DMS114 treated with DMSO at 0.1 percent for 48 hours (cell line): ENCODE measurements at regions not wholly inside any gene's neighbourhood (a gene's known extent, or its start where the extent isn't known, plus 50 kb on each side); places are given as distances from the start of the nearest gene placed in this dataset.
"Not testable (repeated sequence)": the region's sequence is repeated elsewhere in the genome, so short reads cannot be mapped to it uniquely, and the experiment has no call there.

ENCODE experiments used
- DNase-seq: peaks from one replicate; lab custom pipeline; 2025; ENCODE audit not compliant: unreplicated experiment; lab: John Stamatoyannopoulos, UW

DNA sequence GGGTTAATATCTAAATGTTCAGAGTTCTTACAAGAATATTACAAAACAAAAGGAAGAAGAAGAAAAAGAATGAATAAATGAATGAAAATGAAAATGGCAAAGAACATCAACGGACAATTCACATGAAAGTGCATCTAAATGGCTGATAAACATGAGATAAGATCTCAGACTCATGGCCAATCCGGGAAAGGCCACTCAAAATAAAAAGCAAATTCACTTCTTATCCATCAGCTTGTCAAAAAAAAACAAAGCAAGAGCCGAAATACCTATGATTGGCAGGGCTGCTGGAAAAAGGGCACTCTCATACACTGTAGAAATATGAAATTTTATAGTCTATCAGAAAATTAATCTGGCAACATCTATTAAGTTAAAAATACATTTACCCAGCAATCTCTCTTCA, 103.6 kb upstream of the EDEM3 start:
- DNase-seq = no peak

DNA sequence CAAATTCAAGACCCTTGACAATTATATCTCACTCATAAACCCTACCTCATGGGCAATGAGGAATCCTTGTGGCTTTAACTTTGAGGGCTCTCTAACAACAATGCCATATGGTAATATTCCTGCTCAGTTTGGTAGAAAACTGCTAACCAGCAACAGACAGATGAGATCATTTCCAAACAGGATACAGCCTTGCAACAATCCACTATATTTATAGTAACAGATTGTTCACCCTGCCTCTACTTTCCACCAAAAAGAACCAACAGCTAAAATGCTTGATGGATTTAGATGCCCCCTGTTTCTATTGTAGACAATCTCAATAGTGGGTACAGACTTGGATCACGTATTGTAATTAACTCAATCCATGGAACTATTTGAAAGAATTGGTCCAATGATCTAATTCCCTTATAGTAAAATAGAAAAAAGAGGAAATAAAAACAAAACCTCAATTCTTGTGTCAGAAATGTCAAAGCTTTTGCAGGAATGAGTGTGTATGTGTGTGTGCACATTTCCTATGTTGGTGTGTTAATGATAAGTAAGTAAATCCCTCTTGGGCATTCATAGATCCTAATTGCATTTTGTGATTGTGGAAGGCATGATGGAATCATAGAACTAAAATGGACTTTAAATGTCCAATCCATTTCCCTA, 100.0 kb upstream of the EDEM3 start:
- no peak for DNase-seq

DNA sequence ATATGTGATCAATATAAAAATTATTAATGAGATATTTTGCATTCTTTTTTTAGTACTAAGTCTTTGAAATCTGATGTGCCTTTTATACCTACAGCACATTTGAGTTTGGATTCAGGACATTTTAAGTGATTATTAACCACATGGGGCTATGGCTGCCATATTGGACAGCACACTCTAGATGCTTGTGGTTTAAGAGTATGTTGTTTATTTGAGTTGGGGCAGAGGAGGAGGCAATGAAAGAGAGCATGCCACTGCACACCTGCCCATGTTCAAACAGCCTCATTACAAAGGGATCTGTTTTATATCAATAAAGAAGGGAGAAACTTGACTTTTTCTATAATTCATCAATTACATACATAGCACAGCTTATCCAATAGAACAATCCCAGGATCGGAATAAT, 99.4 kb upstream of the EDEM3 start:
- DNase-seq = no peak

DNA sequence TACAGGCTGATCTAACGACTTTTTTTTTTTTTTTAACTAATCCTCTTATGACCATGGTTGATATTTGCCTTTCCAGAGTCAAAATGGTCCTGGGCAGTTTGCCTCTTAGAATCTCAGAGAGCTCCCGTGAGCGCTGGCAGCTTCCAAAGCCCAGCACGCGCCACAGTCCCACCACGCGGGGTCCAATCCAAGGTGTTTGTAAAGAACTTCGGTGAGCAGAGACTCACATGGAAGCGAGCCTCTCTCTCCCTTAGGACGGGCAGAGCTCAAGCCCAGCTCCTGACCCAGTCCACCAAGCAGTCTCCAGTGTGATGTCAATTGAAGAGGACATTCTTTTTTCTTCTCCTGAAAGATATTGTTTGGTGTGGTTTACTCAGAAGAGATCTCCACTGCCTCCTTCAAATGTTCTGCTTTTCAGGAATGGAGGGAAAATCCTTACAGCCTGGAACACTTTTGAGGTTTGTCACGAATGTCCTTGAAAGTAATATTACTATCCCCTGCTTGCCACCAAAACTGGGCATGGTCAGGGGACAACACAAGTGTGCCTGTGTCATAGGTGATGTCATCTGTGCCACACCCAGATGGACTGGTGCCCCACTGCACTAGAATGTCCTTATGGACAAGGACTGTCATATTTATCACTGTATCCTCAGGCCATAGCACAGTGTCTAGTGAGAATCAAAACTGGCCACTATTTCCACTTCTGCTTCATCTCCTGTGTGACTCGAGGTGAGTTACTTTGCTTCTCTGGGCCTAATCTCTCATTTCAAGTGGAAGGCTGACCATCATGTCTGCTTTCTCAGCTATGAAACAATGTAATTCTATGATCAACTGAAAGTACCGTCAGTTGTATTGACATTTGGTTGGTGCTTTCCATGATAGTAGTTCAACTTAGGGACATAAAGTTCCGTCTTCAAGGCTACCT, 97.4 kb upstream of the EDEM3 start:
- DNase-seq = no peak

DNA sequence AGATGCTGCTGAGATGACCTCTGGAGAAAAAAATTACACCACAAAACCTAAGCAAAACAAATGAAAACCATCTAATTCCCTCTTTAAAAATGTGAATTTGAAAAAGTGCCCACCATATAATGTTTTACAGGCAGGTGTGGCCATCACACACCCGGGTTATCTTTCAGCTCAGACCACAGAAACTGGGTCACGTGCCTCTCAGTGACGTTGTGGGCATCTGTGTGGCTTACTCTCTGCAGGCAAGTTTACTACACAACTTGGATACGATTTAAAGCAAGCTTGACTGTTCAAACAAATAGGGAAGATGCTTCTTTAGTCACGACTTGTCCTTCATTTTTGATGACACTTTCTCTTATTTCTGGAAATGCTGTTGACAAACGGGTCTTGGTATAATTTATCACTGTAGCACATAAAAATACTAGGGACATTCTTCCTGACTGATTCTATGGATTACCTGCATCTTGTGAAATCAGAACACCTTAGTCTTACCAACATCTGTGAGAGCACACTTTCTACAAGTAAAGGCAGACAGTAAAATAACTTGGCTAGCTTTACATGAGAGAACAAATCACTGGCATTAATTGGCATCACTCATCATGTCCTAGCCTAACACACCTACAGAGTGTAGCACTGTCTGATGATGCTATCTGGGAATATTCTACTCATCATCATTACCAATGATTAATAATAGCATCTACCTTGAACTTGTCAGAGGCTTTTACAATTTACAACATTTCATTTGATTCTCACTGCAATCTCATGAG, 89.3 kb upstream of the EDEM3 start:
- no peak for DNase-seq

DNA sequence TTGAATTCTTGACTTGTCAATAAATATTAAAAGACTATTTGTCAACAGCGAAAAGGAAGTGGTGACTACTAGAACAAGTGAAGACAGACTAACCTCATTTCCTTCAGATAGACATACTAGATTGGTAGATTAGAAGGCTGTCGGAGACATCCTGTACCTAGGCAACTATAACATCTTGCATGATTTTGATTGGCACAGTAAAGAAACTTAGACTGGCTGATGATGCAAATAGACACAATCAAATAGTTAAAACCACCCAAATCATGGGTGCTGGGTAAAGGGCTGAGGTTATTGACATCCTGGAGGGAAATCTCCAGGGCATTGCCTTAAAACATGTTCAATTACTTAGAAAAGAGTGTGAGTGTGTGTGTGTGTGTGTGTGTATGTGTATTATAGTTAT, 85.9 kb upstream of the EDEM3 start:
- no peak for DNase-seq

DNA sequence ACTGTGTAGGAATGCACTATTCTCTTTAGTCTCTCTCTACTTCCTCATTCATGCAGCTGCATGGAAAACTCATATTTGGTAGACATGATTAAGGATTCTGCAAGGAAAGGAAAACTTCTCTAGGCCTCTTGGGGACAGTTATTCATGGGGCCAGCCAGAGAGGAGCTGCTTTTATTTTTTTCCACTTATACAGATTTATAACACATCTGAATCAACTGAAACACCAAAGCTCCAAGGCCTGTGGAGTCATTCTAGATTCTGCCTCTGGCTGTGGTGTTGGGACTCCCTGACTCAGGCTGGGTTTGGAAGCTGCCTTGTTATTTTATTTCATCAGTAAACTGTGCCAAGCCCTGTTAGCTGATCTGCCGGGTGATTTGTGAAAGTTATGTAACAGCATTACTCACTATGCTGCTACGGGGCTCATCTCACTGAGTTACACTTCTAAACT, 83.9 kb upstream of the EDEM3 start:
- DNase-seq = no peak

DNA sequence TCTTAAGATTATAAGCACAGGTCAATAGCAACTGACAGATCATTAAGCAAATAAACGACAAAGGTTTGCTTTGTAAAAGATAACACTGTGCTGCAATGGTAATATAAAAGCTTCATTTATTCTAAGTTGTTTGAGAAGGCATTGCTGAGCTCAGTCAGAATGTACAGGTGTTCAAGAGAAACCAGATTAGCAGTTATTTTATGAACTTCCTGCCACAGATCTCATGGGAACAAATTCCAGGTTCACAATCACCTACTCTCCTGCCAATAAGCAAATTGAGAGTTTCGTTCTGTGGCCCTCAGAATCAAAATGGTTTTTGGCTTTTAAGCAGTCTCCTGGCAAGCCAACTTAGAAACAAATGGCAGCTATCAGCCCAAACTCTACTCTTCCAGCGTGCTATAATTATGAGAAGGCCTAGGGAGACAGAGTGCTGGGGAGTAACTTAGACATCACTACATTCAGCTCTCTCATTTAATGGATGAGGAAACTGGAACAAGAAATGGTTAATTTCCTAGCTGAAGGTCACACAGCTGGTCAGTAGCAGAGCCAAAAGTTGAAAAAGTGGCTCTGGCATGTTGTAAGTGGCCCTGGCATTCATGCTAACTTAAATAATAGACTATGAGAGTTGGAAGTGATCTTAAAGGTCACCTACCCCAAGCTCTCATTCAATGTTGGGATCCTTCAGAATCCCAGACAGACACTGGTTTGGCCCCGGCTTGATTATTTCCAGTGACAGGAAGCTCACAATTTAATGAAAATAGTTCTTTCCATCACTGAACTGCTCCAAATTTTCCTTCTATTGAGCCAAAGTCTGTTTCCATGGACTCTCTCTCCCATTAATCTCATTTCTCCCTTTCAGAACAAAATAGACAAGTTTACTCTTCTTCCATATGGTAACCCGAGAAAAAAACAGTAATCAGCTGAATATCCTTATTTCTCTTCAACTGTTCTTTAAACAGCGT, 82.6 kb upstream of the EDEM3 start:
- no peak for DNase-seq

DNA sequence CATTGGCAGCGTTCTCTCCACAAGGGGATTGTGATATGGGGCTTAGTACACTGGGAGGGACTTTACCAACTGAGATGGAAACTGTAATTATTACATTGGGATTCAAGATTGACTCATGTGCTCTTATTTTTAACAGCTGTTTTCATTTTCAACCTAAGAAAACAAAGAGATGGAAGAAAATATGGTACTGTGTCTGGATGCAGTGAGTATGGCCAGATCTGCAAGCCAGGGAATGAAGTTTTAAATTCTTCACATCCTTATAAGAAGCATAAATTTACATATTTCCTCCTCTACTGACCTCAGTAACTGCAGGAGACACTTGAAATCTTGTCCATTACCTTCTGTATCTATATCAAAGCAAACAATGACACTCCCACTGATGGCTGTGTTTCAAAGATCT, 81.5 kb upstream of the EDEM3 start:
- no peak for DNase-seq

DNA sequence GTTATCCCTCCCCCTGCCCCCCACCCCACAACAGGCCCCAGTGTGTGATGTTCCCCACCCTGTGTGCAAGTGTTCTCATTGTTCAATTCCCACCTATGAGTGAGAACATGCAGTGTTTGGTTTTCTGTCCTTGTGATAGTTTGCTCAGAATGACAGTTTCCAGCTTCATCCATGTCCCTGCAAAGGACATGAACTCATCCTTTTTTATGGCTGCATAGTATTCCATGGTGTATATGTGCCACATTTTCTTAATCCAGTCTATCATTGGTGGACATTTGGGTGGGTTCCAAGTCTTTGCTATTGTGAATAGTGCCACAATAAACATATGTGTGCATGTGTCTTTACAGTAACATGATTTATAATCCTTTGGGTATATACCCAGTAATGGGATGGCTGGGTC, 79.3 kb upstream of the EDEM3 start:
- not testable (repeated sequence) for DNase-seq

DNA sequence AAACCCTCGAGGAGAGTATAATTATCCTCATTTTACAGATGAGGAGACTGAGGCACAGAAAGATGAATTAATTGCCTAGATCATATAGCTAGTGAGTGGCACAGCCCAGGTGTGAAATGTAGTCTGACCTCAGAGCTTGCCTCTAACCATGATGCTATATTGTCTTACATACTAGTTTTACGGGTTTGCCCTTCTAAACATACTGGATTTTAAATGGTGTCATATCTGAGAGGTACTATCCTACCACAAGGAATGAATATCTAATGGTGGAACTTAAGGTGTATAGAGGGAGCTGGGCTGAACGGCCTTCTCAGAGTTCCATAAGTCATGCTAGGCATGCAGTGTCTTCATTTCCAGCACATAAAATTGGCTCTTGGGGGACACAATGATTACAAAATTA, 77.9 kb upstream of the EDEM3 start:
- no peak for DNase-seq

DNA sequence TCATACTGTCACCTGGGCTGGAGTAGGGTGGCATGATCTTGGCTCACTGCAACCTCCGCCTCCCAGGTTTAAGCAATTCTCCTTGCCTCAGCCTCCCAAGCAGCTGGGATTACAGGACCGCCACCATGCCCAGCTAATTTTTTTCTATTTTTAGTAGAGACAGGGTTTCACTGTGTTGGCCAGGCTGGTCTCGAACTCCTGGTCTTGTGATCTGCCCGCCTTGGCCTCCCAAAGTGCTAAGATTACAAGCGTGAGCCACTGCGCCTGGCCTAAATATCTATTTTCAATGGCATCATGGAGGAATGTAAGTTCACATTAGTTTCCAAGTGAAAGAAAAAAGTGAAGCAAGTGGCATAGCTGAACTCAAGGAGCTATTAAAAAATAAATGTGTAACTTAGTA, 74.8 kb upstream of the EDEM3 start:
- DNase-seq = not testable (repeated sequence)

DNA sequence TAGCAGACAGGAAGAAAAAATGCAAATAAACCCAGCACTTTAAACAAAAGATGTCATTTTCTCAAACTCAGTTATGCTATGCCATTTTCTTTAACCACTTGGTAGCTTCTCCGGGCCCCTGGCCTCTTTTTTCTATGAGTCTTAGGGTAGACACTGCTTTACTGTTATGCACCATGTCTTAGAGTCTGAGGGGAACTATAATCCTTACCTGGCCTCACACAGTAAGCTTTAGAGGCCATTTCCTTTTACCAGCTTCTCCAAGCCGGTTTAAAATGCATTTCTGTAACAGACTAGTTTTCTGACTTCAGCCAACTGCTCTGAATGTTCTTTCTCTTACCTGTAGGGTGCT, 73.7 kb upstream of the EDEM3 start:
- DNase-seq = no peak

DNA sequence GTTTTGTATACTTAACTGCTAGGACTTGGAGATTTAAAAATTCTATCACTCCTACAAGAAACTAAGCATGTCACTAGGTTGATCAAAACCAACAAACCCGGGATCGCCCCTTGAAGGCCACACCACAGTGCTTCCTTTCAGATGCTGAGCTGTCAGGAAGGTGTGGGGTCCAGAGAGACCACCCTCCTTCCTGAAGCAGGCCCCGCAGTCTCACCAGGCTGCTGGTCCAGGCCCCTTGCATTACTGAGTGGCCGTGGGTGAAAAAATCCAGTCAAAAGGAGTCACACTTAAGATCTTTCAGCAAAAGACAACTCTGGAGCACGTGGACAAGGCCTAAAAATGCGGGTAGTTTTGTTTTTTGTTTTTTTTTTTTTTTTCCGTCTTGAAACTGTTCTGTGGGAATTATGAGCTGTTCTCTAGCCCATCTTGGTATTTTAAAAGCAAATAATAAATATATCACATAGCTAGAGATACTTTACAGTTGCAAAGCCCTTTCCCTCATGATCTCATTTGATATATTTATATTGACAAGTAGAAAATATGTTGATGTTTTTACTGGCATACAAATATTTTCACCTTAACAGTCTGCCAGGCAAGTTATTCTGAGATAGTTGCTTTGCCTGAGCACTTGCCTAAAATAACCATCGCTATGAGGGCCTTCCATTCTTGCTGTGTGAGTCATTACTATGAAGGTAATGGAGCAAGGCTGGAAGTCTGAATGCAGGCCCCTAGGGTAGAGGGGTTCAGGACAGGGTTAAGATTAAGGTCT, 73.1 kb upstream of the EDEM3 start:
- DNase-seq = no peak

DNA sequence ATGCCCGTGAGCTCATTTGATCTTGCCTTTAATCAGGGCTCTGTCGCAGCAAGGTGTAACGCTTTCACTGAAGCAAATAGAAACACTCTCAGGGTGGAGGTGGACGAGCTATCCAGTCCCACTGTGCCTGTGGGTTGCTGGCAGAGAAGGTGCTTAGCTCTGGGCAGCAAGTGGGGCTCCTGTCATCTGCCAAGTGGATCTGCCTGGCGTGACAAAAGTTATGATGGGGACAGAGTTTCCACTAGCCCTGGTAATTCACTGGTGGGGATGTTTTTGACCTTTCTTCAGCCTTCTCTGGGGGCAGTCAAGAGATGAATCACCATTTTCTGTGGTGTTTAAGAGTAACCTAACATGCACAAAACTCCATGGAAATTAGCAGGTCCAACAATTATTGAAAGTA, 71.3 kb upstream of the EDEM3 start:
- no peak for DNase-seq

DNA sequence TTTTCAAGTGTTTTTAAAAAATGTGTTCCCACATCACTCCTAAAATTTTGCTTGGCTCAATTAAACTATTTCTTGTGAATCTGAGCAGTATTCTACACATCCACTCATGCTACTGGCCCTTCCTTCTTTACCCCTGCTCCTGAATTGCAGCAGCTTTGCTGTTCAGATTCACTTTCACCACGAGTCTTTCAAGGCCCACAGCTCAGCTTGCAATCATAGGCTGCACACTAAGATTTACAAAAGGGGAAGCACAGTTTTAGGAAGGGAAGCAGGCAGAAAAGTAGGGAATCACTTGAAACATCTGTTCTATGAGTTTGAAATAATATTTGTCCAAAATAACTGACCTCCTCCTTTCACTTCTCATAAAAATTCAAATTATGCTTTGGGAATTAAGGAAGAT, 70.9 kb upstream of the EDEM3 start:
- DNase-seq = no peak

DNA sequence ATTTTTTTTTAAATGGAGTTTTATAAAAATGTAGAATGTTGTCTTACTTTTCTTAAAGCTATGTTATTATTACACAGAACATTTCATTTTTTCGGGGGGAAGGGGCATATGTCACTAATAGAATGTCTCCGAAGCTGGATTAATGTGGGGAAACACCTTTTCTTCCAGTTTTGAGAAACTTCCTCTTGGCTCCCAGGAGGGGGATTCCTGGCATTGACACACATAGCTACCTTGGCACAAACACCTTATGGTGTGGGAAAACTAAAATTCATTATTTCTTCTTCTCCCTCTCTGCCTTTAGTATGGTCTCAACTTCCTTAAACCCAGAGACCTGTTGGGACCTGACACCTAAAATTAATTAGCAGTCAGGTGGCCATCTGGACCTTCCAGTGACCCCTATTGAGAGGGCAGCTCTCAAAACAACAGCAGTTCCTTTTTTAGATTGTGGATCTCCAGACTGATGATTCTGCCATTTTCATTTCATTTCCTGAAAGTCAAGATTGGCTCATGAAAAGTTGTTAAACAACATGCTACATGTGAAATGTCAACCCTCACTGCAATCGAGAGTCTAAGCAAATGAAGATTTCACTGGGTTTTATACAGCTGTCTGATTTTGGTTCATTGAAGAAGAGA, 70.1 kb upstream of the EDEM3 start:
- no peak for DNase-seq

DNA sequence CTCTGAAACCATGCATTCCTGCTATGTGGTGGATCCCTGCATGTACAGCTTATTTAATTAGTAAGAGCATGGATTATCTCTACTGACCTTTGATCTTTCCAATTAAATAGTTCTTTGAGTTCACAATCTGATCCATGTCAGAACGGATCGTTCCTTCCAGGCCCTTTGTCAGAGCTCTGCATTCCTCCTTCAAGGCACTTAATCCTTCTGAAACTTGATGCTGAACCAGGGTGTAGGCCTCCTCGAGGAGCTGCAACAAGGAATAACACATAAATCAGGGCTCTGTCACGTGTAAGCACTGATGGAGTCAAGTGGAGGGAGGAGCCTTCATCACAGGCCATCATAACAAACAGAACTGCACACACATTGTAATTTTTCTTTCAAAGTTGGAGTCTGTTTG, 68.4 kb upstream of the EDEM3 start:
- DNase-seq = no peak

DNA sequence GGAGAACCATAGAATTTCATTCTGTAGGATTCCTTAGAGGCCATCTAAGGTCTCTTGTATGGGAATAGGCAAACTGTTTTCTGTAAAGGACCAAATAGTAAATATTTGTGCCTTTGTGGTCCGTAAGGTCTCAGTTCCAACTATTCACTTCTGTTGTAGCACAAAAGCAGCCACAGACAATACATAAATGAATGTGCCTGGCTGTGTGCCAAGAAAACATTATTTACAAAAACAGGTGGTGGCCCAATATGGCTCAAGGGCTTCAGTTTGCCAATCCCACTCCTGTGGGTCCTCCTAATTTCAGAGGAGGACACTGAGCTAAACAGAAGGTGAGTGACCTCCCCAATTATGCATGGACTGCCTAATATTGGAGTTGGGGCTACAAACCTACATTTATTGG, 67.6 kb upstream of the EDEM3 start:
- DNase-seq = no peak

DNA sequence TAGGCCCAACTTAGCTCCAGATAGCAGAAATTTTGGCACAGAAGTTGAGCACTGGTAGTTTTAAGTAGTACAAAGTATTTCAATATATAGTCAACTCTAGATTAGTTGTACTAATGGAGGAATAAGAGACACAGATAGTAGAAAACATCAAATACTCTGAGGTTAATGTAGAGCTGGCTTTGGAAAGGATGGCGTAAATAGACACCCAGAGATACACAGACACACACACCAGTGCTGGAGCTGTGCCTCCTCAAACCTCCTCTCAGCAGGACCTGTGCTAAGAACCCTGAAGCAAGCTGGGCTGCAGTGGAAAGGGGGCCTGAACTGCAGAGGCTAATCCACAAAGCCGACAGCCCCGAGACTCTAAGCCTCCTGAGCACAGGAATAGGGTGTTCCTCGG, 67.0 kb upstream of the EDEM3 start:
- DNase-seq = no peak
